Islet precursor cell (in vitro differentiated cells): ENCODE measurements at regions not wholly inside any gene's neighbourhood (a gene's known extent, or its start where the extent isn't known, plus 50 kb on each side); places are given as distances from the start of the nearest gene placed in this dataset.

Experiments
- DNase-seq: peaks from one replicate; pipeline ENCODE4 v3.0.0-alpha.2; 2018

DNA sequence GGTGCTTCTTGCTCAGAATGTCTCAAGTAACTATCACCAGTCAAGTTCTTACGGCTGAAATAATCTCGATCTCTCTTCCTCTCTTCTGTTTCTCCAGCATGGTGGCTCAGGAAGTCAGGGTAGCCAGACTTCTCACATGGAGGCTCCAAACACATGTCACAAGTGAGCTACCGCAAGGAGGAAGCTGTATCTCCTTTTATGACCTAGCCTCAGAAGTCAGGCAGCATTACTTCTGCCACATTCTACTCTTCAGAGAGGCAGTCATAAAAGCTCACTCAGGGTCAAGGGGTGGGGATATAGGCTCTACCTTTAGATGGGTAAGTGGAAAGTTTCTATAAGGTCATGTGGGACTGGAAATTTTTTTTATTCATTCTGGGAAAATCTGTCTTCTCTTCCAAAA is 86.6 kb upstream of the NEO1 start:
- no peak for DNase-seq

DNA sequence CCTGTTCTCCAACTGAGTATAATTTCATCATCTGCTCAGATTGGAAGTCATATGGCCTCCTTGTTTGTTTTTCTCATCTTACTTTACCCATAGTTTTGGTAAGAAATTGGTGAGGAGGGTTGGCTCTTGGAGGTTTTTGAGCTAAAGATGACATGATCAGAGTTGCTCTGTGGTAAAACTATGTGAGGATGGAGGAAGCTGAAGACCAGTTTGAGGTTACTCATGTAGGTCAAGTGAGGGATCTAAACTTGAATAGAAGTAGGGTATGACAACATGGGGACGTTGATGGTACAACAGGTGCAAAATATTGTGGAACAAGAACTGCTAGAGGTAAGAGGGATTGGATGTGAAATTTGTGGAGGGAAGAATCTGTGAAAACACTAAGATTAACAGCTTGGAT is 87.7 kb upstream of the NEO1 start:
- DNase-seq: no peak

DNA sequence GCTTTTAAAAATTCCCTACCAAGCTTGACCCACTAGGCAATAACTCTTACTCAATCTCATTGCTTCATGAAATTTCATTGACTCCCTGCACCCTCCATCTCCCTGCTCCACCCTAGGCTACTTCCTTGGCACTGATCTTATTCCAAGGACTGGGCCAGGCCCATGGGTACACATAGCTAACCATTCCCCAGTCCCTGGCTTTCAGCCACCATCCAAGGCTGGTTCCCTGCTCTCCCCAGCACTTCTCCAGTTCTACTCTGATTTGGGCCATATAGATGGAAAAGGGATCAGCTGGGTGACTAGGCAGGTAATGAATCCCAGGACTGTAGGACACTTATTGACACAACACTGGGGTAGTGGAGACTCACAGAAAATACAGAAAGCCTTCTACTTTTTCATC is 88.1 kb upstream of the NEO1 start:
- no peak for DNase-seq

DNA sequence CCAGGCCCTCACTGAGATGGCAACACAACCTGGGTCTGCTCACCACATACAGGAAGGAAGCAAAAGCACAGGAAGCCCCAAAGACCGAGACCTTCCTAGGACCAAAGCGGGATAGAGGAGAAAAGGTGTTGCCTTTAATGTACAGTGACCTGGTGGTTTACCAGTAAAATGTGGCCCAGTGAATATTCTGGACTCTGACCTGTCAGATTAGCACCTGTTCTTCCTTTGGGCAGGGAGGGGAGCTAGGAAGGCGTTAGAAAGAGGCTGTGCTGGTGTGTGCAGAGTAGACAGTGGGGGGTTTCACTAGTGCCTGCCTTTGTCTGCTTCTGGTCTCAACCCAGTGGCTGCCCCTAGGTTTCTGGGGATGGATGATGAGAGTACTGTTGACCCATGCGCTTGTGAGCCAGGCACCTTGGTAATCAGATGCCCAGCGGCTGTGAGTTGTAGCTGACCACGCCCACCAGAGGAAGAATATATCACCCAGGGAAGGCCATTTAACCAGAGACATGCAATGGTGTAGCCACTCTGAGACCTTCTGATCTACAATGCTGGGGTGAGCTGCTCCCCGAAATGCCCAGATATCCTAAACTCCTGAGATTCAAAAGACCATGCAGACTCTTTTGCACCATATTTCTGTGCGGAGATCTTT is 90.1 kb upstream of the NEO1 start:
- DNase-seq: no peak

DNA sequence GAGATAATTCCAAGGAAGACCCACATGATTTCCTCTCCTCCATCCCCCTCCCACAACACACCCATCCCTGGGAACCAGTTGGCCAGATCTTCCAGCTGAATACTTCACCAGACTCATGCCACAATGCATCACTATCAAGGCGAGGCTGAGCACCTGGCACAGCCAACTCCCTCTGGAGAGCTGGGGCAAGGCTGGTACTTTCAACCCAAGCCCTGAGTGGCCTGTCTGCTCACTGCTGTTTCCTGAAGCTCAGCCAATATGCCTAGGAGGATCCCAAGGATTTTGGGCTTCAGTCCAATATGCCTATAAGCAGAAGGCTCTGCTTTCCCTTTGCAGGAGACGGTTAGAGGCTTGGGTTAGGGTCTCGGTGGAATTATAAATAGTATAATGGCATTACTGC is 90.9 kb upstream of the NEO1 start:
- no peak for DNase-seq

DNA sequence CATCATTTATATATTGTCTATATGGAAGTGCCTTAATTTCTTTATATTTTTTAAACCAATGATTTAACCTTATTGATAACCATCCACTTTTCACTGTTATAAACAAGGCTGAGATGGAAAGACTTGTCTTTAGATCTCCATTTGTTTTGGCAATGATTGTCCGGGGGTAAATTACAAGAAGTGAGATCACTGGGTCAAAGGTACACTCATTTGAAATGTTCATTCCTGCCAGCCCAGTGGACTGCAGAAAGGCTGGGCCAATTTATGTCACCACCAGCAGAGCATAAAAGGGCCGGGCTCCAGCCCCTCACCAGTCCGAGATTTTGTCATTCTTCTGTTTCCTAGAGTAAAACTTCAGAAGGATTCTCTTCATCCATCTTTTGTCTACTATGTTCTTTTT is 93.6 kb upstream of the NEO1 start:
- no peak for DNase-seq

DNA sequence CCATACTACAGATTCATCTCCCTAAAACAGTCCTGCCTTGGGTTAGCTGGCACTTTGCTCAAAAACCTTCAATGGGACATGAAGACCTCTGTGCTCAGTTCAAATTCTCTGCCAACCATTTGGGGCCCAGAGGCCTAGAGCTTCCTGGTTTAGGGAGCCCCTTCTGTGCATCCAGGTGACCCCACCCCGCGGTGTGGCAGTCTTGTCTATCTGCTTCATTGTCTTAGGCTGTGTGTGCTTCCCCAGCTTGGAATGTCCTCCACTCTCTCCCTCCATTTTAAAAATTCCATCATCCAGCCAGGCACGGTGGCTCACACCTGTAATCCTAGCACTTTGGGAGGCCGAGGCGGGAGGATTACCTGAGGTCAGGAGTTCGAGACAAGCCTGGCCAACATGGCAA is 99.0 kb upstream of the NEO1 start:
- DNase-seq: no peak

DNA sequence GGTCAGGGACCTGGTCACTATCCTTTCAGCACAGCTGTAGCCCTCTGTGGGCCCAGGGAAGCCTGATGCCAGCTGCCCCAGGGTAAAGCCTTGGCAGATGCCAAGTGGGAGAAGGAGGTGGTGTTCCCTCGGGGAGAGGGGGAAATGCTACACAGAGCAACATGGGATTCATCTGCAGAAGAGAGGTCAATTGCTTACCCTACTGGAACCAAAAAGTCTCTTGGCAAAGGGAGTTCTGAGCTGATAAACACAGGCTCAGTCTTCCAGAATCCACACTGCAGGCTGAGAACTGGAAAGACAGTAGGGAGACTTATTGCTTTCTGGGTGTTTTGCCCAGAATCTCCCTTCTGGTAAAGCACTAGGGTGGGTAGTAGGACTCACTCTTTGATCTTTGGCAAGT is 100.1 kb upstream of the NEO1 start:
- no peak for DNase-seq

DNA sequence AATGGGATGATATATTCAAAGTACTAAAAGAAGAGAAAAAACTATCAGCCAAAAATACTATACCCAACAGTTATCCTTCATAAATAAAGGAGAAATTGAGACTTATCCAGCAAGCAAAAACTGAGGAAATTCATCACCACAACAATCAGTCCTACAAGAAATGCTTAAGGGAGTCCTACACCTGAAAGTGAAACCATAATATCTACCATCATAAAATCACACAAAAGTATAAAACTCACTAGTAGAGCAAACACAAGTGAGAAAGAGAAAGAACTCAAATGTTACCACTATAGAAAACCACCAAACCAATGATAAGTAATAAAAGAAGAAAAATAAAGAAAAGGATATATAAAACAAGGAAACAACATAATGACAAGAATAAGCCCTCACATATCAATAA is 103.6 kb upstream of the NEO1 start:
- DNase-seq: no peak

DNA sequence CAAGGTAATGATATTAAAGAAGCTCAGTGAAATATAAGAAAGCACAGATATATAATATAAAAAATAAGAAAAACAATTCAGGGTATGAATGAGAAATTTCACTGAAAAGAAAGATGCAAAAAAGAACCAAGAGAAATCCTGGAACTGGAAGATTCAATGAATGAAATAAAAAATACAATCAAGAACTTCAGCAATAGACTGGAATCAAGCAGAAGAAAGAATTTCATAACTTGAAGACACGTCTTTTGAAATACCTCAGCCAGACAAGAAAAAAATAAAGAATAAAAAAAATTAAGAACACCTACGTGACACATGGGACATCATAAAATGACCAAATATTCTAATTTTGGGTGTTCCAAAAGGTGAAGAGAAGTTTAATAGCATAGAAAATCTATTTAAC is 104.6 kb upstream of the NEO1 start:
- no peak for DNase-seq

DNA sequence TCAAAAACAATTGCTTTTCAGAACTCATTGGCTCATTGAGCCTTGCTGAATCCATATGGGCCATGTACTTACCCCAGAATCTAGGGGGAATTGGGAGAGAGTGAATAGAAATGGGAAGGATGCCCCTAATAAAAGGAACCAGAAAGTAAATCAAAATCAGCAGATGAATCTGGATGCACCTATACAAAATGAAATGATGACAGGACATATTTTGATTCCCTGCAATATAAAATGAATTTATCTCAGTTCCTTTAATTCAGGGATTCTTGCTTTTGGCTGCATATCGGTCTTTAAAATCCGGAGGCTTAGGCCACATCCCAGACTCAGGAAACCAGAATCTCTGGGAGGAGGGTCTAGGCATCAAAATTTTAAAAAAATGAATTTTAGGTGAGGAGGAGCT is 107.7 kb upstream of the NEO1 start:
- no peak for DNase-seq

DNA sequence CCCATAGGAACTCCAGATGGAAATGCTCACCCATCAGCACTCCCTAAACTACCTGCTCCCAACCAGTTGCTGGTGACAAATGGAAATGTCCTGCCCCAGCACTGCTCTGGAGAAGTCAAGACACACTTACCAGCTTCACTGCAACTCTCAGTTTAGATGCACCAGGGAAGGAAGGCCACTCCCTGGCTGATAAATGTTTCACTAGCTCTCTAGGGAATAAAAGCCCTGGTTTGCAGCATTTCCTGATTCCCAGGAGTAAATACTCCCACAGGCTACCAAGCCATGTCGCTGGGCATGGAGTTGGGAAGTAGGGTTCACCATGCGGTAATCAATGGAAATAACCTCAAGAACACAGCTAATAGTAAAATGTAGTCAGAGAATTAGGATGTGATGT is 112.0 kb upstream of the NEO1 start:
- no peak for DNase-seq

DNA sequence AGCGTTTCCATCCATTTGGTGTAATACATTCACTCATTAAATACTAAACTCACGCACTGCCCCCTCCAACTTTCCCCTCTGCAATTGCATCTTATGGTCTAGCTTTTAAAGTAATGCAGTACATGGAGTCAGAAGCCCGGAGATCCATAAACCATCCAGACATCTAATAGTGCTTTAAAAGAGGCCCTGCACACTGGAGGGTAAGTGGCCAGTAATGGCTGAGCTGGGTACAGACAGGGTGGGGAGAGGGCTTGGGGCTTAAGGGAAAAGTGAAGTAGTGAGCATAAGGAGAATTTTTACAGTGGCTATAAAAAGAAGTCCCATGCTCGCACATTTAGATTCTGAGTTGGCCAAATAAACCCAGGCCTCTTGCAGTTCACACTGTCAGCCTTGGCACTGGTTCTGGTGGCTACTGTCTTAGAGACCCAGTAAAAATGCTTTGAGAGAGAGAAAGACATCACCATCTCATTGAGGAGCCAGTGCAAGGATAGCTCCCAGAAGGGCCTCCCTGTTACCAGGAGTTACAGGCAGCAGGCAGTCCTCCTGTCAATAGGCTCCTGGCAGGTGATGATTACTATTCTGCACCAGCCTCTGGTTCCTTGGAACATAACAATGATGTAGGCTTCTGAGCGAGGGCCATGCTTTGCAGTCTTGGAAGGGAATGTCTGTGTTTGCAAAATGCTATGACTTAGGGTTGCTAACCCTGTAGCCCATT is 112.6 kb upstream of the NEO1 start:
- no peak for DNase-seq

DNA sequence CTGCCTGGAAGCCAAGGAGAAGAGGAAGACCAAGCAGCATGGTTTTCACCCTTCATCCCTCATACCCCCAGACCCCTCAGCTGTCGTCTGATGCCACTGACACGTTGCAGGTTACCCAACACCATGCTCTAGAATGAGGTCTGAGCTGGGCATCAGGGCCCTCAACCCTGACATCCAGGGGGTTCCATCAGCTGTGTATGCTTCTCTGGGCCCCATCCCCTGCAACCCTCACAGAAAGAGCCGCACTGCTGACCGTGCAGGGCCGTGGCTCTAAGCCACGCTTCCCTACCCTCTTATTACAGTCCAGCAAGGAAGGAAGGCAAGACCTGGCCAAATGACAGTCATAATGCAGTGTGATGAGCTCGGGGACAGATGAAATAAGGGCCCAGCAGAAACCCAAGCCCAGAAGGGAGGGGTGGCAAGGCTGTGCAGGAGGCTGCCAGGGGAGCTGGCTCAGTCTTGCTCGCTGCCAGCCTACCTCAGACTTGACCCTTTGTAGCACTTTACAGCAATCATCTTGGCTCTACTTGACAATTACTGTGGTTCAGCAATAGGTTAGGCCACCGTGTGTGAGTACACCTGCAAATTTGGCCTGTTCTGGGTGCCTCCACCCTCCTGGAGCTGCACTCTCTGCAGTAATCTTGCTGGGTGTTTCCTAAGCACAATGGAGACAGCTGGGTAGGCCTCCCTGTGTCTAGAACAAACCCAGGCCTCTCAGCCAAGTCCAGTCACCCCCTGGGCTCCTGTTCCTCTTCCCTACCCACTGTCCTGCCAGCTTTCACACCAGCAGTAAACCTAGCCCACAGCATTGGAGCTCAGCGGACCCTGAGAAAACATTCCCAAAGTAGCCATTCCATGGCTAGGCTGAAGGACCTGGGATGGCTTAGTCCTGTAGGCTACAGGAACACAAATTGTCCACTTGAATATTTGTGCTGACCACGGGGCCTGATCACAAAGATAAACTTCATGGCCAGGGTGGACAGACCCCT is 115.3 kb upstream of the NEO1 start:
- DNase-seq: no peak

DNA sequence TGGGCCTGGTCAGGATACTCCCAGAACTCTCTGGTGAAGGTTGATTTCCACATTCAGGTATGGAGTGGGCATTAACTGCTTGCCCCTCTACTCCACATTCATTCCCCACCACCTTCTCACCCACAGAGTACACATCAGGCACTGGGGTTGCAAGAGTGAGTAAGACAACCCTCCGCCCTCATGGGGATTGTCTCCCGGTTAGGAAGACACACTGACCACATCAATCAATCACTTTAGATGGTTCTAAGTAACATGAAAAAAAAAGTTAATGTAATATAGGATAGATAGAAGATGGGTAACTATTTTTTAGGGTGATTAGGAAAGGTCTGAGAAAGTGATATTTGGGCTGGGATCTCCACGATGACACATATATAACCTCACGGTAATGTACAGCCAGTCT is 116.0 kb upstream of the NEO1 start:
- DNase-seq: no peak

DNA sequence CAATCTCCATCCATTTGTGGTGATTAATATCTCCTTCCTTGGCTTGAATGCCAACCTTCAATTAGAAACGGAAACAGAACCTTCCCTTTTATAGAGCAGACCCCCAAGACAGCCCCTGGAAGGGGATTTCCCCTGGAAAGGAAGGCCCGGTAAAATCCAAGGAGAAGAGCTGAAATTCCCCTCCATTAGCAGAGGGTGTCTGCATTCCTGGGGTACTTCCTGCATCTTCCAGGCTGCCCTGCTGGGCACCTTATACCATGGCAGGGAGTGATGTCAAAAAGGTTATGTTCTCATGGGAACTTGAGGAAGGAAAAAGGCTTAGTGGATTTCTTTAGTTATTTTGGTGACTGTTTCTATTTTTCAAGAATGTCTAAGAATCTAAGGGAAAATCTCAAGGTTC is 116.7 kb upstream of the NEO1 start:
- DNase-seq: no peak

DNA sequence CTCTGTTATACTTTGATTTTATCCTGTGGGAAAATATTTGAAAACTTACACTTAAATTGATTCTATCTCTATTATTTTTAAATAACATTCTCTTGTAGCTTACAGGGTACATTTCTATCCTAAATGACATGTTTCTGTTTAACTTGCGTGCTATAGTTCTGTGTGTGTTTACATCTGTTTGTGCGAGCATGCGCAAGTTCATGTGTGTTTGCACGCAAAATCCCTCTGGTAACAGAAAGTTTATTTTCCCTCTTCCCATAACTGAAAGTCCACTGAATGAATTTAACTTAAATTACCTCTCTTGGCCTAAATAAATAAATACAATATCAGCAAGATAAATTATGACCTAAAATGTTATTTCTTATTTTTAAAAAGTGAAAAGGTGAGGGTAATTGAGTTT is 117.3 kb upstream of the NEO1 start:
- DNase-seq: no peak

DNA sequence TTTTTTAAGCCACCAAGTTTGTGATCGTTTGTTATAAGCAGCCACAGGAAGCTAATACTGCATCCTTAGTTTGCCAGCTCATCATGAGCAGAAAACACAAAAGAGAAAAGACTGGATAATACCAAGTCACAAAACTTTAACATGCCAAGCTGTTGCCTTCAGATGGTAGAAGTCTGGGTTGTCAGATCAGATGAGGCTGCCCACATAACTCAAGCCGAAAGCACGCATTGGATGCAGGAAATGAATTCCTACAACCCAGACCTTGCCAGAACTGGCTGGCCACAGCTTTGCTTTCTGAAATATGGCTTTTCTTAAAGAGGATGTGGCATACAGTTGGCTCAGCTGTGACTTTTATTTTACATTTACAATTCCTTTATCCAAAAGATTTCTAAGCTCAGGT is 118.3 kb upstream of the NEO1 start:
- DNase-seq: no peak

DNA sequence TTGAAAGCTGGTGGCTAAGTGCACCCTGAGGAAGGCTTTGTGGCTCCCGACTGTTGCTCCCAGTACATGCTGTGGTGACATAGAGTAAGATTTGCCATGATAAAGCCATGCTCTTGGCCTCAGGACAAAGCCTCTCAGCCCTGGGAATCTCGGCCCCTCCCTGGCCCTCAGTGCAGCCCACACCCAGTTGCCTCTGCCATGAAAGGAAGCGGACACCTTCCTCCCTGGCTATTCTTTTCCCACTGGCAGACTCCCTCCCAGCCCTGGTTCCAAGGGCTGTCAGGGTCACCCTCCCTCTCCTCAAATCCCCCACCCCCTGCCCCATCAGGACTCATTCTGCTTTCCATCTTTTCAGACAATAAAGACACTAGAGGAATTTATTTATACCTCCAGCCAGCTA is 119.8 kb upstream of the NEO1 start:
- DNase-seq: no peak

DNA sequence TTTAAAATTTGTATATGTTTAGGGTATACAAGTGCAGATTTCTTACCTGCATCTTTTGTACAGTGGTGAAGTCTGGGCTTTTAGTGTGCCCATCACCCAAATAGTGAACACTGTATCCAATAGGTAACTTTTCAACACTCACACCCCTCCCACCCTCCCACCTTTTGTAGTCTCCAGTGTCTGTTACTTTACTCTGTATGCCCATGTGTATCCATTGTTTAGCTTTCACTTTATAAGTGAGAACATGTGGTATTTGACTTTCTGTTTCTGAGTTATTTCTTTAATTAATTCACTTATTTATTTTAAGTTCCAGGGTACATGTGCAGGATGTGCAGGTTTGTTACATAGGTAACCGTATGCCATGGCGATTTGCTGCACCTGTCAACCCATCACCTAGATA is 124.8 kb upstream of the NEO1 start:
- no peak for DNase-seq

DNA sequence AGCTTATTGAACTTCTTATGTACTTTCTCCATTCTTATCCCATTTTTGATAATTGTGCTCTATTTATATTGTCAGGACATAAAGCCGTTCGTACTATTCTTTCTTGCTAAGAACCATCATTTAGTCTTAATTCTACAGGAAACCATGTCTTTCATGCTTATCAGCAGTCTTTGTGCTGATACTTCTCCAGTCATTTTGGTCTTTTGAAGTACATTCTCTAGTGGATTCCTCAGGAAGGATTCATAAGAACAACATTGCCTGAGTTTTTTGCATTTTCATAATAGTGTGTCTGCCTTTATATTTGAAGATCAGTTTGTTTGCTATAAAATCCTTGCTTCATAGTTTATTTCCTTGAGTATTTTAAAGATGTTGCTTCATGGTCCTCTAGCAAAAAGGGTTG is 126.6 kb upstream of the NEO1 start:
- no peak for DNase-seq

DNA sequence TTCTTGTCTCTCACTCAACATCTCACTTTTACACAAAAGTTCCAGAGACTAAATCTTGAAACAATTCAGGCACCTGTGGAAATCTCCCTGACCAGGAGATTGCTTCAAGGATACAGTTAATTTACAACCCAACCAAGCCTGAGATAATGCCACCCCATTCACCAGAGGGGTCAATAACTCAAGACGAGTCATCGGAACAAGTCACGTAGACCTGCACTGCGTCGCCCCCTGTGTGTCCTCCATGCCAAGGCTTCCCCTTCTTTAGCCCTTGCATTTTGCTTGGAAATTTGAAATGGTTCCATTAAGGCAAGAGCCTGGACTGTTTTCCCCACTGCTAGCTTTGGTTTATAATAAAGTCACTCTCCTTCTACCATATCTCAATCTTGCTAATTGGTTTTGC is 129.0 kb upstream of the NEO1 start:
- no peak for DNase-seq

DNA sequence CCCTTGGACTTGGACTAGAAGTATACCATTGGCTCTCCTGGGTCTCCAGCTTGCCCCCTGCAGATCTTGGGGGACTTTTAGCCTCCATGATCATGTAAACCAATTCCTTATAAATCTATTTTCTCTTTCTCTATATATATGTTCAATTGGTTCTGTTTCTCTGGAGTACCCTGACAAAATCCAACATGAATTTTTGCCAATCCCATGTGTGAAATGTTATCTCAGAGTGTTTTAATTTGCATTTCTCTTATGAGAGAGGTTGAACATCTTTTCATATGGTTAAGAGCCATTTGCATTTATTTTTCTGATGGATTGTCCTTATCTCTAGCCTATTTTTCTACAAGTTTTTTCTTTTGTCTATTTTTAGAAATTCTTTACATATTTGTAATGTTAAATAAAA is 131.7 kb upstream of the NEO1 start:
- no peak for DNase-seq

DNA sequence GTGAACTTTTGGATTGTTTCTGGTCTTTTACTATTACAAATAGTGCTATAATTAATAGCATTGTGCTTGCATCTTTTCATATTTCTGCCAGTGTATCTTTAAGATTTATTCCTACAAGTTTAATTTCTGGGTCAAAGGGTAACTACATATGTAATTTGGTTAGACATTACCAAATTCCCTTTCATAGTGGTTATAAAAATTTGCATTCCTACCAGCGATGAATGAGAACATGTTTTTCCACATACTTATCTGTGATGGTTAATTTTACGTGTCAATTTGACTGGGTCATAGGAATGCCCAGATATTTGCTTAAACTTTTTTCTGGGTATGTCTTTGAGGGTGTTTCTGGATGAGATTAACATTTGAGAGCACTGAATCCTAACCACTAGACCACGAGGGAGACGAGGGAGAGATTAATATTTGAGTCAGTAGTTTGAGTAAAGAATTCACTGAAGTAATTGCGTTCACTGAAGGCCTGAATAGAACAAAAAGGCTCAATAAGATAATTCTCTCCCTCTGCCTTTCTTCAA is 132.3 kb upstream of the NEO1 start:
- DNase-seq: no peak
